ENCODE measurements at regions not wholly inside any gene's neighbourhood (a gene's known extent, or its start where the extent isn't known, plus 50 kb on each side); places are given as distances from the start of the nearest gene placed in this dataset.
A peak's percentile ranks its signal among the peaks of the same experiment; 100 is the strongest.

- DNase-seq: no peak
Measured at GRCh38 chr15:91679447-91679846, 174.1 kb upstream of the SLCO3A1 start.

GRCh38 chr15:91685436-91685835 lies 168.1 kb upstream of the SLCO3A1 start:
- DNase-seq: no peak

DNA sequence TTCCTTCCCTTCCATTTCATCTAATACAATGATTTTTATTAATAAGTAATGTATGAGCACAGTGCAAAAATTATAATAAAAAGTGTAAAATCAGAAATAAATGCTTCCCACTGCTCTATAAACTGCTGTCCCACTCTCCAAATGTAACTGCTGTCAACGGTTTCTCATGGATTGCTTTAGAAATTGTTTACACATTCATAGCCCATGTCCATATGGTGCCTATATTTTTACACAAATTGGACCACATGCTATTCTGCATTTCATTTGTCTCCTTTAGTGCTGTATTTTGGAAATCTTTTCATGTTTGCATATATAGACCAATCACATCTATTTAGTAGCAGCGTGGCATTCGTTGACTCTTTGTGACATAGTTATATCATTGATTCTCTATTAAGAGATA lies 164.7 kb upstream of the SLCO3A1 start:
- DNase-seq: no peak

DNA sequence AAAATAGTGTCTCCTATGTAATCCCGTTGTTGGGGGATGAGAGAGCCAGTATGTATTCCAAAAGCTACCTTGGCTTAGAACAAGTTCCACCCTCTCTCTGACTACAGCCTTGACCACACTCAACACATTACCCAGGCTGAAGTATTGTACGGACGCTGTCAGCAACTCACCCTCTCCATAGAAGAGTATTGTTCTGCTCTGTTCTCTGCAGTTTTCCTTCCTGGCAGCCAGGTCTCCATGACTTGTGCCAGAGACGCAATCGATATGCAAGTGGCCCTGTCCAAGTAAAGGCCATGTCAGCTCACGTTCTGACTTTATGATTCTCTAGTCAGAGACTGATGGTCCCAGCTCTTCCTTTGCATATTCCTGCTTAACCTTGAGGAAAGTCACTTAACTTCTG lies 164.1 kb upstream of the SLCO3A1 start:
- DNase-seq: no peak

GRCh38 chr15:91692596-91692995 lies 160.9 kb upstream of the SLCO3A1 start:
- no peak for DNase-seq

GRCh38 chr15:91694131-91694830 lies 159.2 kb upstream of the SLCO3A1 start:
- no peak for DNase-seq

- no peak for DNase-seq
Measured at GRCh38 chr15:91694831-91695210, 158.7 kb upstream of the SLCO3A1 start.

DNA sequence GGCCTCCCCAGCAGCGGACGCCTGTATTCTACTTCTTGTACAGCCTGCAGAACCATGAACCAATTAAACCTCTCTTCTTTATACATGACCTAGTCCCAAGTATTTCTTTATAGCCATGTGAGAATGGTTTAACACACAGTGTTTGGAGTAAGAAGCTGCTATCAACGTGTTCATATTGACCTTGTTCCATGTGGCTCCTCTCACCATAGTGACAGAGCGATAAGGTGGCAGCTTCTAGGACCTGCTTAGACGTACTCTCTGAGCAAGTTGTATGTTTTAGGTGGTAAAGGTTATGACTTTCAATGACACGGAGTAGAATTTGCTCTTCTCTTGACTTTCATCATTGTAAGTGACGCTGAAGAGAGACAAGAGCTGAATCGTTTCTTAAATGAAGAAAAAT lies 157.7 kb upstream of the SLCO3A1 start:
- DNase-seq: no peak

- no peak for DNase-seq
Measured at GRCh38 chr15:91696981-91697380, 156.5 kb upstream of the SLCO3A1 start.

GRCh38 chr15:91698241-91698640 lies 155.3 kb upstream of the SLCO3A1 start:
- no peak for DNase-seq

GRCh38 chr15:91699741-91700140 lies 153.8 kb upstream of the SLCO3A1 start:
- DNase-seq: no peak

DNA sequence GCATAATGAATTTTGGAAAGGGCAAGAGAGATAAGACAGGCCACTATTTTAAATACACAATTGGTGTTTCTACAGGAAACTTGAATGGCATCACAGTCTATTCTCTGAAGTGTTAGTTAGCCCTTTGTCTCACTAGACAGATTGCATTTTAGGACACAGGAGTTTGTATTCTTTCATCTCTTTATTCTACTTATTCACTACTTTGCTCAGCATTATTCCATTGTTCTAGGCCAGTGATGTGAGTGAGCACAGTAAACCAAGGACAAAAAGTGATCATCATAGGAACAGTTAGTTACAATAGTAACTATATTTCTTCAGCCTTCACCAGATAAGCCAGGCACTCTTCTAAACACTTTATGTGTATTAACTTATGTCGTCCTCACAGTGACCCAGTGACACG lies 150.2 kb upstream of the SLCO3A1 start:
- no peak for DNase-seq

DNA sequence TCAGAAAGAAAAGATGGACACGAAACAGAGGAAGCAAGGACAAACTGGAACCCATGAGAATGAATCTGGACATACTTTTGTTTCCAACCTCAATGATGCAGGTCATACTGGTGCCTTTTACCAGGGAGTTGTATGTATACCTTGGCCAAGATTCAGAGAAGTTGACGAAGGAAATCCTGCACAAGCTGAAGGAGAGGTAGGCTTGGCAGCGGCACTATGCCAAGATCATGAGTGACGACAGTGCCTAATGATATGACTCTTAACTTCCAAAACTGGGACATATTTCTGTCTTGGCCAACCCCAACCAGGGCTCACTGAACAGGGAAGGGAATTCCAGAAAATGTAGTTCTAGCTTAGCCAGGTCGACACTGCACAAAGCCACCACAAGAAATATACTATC lies 149.2 kb upstream of the SLCO3A1 start:
- DNase-seq: no peak

DNA sequence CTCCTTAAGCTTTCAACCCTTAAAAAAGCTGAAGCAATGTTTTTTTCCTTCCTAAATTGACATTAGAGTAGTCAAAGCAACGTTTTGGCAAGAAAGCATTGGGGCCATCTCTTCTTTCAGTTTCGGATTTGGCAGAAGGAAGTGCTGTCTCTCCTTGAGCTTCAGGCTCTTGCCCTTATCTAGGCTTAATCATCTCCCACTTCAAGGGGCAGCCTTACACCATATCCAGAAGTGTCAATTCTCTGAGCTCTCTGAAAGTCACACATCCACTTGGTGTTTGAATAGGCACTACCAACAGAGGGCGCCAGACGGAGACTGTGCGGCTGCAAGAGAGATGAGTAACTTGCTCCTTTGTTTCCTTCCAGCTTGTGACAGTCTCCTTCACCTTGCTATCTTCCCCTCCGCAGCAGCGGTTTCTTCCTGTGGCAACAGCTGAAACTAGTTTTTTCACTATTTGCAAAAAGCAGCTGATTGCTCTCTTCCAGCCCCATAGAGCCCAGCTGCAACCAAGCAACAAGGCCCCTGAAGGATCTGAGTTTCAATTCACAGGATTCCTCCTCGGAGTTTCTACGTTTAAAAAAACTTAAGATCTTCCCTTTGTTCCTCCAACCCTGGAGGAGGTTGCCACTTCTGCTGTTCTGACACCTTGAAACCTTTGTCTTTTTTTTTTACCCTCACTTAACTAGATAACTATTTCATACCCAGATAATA lies 147.0 kb upstream of the SLCO3A1 start:
- peak; percentile 56 for DNase-seq

- no peak for DNase-seq
Measured at GRCh38 chr15:91710080-91710698, 143.3 kb upstream of the SLCO3A1 start.

DNA sequence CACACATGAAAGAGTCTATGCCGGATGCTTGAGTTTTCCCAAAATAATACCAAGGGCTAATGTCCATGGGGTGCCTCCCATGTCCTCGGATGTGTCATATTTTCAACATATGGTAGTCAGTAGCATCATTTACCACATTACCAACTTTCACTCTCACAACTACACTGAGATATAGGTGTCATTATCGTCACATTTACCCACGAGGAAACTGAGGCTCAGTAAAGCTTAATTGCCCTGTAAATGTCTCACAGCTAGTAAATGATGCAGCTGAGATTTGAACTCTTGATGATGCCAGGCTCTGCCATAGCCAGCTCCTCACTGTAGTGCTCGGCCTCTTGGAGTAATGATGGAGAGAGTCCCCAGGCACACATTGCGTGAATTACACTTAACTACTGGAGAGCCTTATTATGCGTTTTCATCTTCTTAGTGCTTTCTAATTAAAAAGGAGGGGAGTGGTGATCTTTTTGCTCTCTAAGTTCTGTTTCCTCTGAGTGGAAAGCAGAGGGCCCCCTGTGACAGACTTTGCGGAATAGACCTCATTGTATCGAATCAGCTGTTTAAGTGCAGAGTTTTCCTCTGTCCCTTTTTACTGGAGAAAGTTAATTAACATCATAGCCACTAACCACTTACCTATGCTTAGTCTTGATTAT lies 142.0 kb upstream of the SLCO3A1 start:
- DNase-seq: no peak

- no peak for DNase-seq
Measured at GRCh38 chr15:91712286-91712685, 141.2 kb upstream of the SLCO3A1 start.

DNA sequence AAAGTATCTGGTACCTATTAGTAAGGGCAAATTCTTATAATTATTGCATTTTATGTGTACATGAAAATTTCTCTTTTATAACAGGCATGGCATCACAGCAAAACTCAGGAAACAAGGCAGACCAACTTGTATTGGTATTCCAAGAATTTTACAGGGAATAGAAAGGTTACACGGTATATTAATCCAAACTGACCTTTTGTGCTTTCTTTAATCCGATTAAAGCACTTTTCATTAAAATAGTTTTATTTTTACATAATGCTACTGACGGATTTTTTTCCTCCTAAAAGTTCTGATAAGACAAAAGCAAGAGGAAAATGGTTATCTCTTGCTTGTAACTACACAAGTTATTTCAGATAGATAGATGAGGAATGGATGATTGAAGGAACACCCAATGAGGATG lies 137.0 kb upstream of the SLCO3A1 start:
- DNase-seq: no peak

DNA sequence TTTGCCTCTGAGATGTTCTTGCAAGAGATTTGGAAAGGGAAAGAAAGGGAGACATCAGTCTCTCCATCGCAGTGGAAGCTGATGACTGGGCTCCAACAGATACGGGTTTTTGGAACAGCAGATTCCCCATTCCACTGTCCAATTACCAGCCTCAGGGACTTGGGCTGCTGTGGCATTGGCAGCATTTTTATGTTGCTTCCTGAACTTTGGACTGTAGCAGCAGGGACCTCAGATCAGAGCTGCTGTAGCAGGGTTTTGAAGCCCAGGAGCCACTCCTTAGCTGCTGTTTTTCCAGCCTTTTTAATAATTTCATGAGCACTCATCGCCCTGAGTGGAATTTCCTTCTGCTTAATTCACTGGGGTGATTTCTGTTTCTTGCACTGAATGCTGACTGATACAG lies 135.7 kb upstream of the SLCO3A1 start:
- DNase-seq: no peak

- DNase-seq: no peak
Measured at GRCh38 chr15:91723959-91724358, 129.5 kb upstream of the SLCO3A1 start.

GRCh38 chr15:91733661-91734060 lies 119.8 kb upstream of the SLCO3A1 start:
- no peak for DNase-seq

GRCh38 chr15:91737151-91737818 lies 116.2 kb upstream of the SLCO3A1 start:
- DNase-seq: no peak

- DNase-seq: no peak
Measured at GRCh38 chr15:91741986-91742385, 111.5 kb upstream of the SLCO3A1 start.
